ENCODE measurements at regions not wholly inside any gene's neighbourhood (a gene's known extent, or its start where the extent isn't known, plus 50 kb on each side); places are given as distances from the start of the nearest gene placed in this dataset.

DNA sequence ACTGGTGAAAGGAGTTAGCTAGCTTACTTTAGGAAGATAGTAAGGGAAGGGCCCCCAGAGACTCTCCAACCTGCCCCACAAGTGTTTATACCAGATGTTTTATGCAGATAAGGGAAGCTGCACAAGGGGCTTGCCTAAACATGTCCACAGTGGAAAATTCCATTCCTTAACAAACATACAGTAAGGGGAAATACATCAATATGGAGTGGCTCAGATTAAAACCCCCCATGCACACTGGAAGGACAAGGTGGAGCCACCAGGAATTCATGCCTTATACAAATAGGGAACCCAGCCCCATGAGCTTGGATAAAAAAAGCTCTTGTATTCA, 106.3 kb upstream of the GPBP1 start:
- Histone ChIP-seq H3K4me1 (ENCODE audit: insufficient read depth, low read length) (no peaks in the 10 kb centered on the region), H2AFZ (ENCODE audit: low read depth, low read length) (no peak overlapping the region), H3K27me3 (ENCODE audit: insufficient read depth, low read length, poor library complexity) (no peaks in the 10 kb centered on the region), H3K27ac (ENCODE audit: low read length) (no peak overlapping the region), H3K36me3 (ENCODE audit: insufficient read depth, low read length) (no peaks in the 10 kb centered on the region), H4K20me1 (ENCODE audit: insufficient read depth, low read length) (no peaks in the 10 kb centered on the region), H3K4me3 (ENCODE audit: low read depth in 1 of 2, low read length in 2 of 2) (no peak overlapping the region), H3K79me2 (ENCODE audit: insufficient read depth, low read length) (no peaks in the 10 kb centered on the region), H3K9me3 (ENCODE audit: insufficient read depth, low read length, severe bottlenecking) (peaks cover 3% of the 10 kb centered on the region), H3K9ac (ENCODE audit: low read depth, low read length) (no peak overlapping the region), H3K4me2 (ENCODE audit: insufficient read depth, low read length) (no peak overlapping the region)
- DNase-seq (no peak), ATAC-seq (ENCODE audit: insufficient read depth, low read depth) (no peak)
- TF ChIP-seq, protein P1, sequence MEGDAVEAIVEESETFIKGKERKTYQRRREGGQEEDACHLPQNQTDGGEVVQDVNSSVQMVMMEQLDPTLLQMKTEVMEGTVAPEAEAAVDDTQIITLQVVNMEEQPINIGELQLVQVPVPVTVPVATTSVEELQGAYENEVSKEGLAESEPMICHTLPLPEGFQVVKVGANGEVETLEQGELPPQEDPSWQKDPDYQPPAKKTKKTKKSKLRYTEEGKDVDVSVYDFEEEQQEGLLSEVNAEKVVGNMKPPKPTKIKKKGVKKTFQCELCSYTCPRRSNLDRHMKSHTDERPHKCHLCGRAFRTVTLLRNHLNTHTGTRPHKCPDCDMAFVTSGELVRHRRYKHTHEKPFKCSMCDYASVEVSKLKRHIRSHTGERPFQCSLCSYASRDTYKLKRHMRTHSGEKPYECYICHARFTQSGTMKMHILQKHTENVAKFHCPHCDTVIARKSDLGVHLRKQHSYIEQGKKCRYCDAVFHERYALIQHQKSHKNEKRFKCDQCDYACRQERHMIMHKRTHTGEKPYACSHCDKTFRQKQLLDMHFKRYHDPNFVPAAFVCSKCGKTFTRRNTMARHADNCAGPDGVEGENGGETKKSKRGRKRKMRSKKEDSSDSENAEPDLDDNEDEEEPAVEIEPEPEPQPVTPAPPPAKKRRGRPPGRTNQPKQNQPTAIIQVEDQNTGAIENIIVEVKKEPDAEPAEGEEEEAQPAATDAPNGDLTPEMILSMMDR (IDR thresholded peaks at IDR 0.05; ENCODE audit: borderline replicate concordance, extremely low read depth, low read length, poor library complexity, severe bottlenecking), result no peak
- TF ChIP-seq EZH2 (IDR thresholded peaks at IDR 0.05; ENCODE audit: borderline replicate concordance, low read depth, low read length, severe bottlenecking), result no peak

DNA sequence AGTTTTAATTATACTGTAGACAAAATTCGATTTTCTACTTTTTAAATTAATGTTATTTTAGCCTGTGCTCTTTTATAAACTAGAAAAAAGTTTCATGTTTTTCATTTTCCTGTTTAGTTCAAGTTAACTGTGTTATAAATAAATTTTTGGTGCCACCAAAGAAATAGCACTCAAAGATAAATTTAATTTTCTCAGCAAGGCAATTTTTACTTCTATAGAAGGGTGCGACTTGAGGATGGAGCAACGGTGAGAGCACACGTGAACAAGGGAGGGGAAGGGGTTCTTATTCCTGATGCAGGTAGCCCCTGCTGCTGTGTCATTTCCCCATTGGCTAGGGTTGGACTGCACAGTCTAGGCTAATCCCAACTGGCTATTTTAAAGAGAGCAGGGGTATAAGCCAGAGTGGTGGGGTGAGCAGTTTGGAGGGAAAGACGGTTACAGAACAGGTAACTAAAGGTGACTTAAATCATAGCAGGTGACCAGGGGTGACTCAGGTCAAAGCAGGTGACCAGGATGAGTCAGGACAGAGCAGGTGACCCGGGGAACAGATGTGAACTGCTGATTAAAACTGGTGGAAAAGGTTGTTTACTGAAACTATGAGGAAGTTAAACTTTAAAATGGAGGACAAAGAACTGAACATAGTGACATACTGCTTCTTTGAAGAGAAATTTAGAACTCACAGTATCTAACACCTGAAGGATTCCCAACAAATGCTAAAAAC, 104.6 kb upstream of the GPBP1 start:
- Histone ChIP-seq H3K27ac (ENCODE audit: low read length) (no peak overlapping the region), H3K4me3 (ENCODE audit: low read depth in 1 of 2, low read length in 2 of 2) (no peak overlapping the region), H3K79me2 (ENCODE audit: insufficient read depth, low read length) (no peaks in the 10 kb centered on the region), H3K4me1 (ENCODE audit: insufficient read depth, low read length) (no peaks in the 10 kb centered on the region), H3K27me3 (ENCODE audit: insufficient read depth, low read length, poor library complexity) (peaks cover 4% of the 10 kb centered on the region), H4K20me1 (ENCODE audit: insufficient read depth, low read length) (no peaks in the 10 kb centered on the region), H3K9ac (ENCODE audit: low read depth, low read length) (no peak overlapping the region), H3K9me3 (ENCODE audit: insufficient read depth, low read length, severe bottlenecking) (peaks cover 3% of the 10 kb centered on the region), H3K4me2 (ENCODE audit: insufficient read depth, low read length) (no peak overlapping the region), H3K36me3 (ENCODE audit: insufficient read depth, low read length) (no peaks in the 10 kb centered on the region), H2AFZ (ENCODE audit: low read depth, low read length) (no peak overlapping the region)
- ATAC-seq (ENCODE audit: insufficient read depth, low read depth), result no peak
- TF ChIP-seq, protein P1 (IDR thresholded peaks at IDR 0.05; ENCODE audit: borderline replicate concordance, extremely low read depth, low read length, poor library complexity, severe bottlenecking), result no peak
- no peak for TF ChIP-seq EZH2 (IDR thresholded peaks at IDR 0.05; ENCODE audit: borderline replicate concordance, low read depth, low read length, severe bottlenecking)
- no peak for DNase-seq

DNA sequence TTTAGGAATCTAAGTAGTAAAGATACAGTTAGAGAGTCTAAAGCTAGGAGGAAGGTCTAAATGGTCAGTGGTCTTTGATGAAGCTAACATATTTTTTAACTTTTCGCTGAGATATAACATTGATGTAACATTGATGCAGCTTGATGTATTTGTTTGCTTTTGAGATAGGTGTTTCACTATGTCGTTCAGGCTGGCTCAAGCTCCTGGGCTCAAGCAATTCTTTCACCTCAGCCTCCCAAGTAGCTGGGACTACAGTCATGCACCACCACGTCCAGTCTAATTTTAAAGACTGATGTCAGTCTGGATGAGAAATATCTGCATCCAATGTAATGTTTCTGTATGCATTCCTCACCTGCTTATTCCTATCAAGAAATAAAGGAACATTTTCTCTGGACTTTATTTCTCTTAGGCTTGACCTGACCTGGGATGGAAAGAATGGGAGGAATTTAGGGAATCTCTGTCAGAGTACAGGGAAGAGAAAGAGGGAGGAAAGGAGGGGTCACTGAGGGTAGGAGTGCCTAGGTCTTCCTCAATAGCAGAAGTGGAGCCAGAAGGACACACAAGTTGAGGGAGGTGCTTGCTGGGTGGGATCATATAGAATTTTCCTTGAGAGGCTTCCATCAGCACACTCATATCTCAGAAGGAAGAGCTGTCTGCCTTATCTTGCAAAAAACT, 101.5 kb upstream of the GPBP1 start:
- TF ChIP-seq EZH2 (IDR thresholded peaks at IDR 0.05; ENCODE audit: borderline replicate concordance, low read depth, low read length, severe bottlenecking), result no peak
- TF ChIP-seq, protein P1 (IDR thresholded peaks at IDR 0.05; ENCODE audit: borderline replicate concordance, extremely low read depth, low read length, poor library complexity, severe bottlenecking), result no peak
- Histone ChIP-seq H4K20me1 (ENCODE audit: insufficient read depth, low read length) (no peaks in the 10 kb centered on the region), H3K79me2 (ENCODE audit: insufficient read depth, low read length) (no peaks in the 10 kb centered on the region), H2AFZ (ENCODE audit: low read depth, low read length) (no peak overlapping the region), H3K4me3 (ENCODE audit: low read depth in 1 of 2, low read length in 2 of 2) (no peak overlapping the region), H3K4me1 (ENCODE audit: insufficient read depth, low read length) (no peaks in the 10 kb centered on the region), H3K9ac (ENCODE audit: low read depth, low read length) (no peak overlapping the region), H3K9me3 (ENCODE audit: insufficient read depth, low read length, severe bottlenecking) (peaks cover 3% of the 10 kb centered on the region), H3K27ac (ENCODE audit: low read length) (no peak overlapping the region), H3K4me2 (ENCODE audit: insufficient read depth, low read length) (no peak overlapping the region), H3K36me3 (ENCODE audit: insufficient read depth, low read length) (no peaks in the 10 kb centered on the region), H3K27me3 (ENCODE audit: insufficient read depth, low read length, poor library complexity) (peaks cover 4% of the 10 kb centered on the region)
- ATAC-seq (ENCODE audit: insufficient read depth, low read depth), result no peak
- DNase-seq, result no peak

Data from DND-41 (cell line).